ENCODE measurements at regions not wholly inside any gene's neighbourhood (a gene's known extent, or its start where the extent isn't known, plus 50 kb on each side); places are given as distances from the start of the nearest gene placed in this dataset.

GRCh38 chr5:73346878-73347408 lies 101.6 kb downstream of the FOXD1 start:
- no peak for DNase-seq (ENCODE audit: low spot score)
- intact Hi-C loops (cut with DNase I): no loop called here

GRCh38 chr5:73344835-73345234 lies 103.7 kb downstream of the FOXD1 start:
- intact Hi-C loops (cut with DNase I): no loop called here

GRCh38 chr5:73339711-73340110 lies 108.9 kb downstream of the FOXD1 start:
- intact Hi-C loops (cut with DNase I): no loop called here
- DNase-seq (ENCODE audit: low spot score): no peak

More at GRCh38 chr5:73344835-73345234, 103.7 kb downstream of the FOXD1 start:
- DNase-seq (ENCODE audit: low spot score): no peak

GRCh38 chr5:73339051-73339575 lies 109.5 kb downstream of the FOXD1 start:
- no peak for DNase-seq (ENCODE audit: low spot score)
- intact Hi-C loops (cut with DNase I): no loop called here

- intact Hi-C loops (cut with DNase I): no loop called here
- no peak for DNase-seq (ENCODE audit: low spot score)
Measured at GRCh38 chr5:73338256-73339050, 110.1 kb downstream of the FOXD1 start.

GRCh38 chr5:73337586-73338255 lies 110.9 kb downstream of the FOXD1 start:
- DNase-seq (ENCODE audit: low spot score): no peak
- intact Hi-C loops (cut with DNase I): no loop called here

GRCh38 chr5:73336366-73336765 lies 112.2 kb downstream of the FOXD1 start:
- intact Hi-C loops (cut with DNase I): no loop called here
- no peak for DNase-seq (ENCODE audit: low spot score)

- intact Hi-C loops (cut with DNase I): no loop called here
- DNase-seq (ENCODE audit: low spot score): no peak
Measured at GRCh38 chr5:73333944-73334703, 114.5 kb downstream of the FOXD1 start.

GRCh38 chr5:73330613-73331012 lies 118.0 kb downstream of the FOXD1 start:
- intact Hi-C loops (cut with DNase I): no loop called here

GRCh38 chr5:73328640-73329039 lies 119.9 kb downstream of the FOXD1 start:
- no peak for DNase-seq (ENCODE audit: low spot score)
- intact Hi-C loops (cut with DNase I): no loop called here

More at GRCh38 chr5:73330613-73331012, 118.0 kb downstream of the FOXD1 start:
- DNase-seq (ENCODE audit: low spot score): no peak

GRCh38 chr5:73327908-73328455 lies 120.6 kb downstream of the FOXD1 start:
- DNase-seq (ENCODE audit: low spot score): no peak
- intact Hi-C loops (cut with DNase I): no loop called here

GRCh38 chr5:73325546-73325945 lies 123.0 kb downstream of the FOXD1 start:
- intact Hi-C loops (cut with DNase I): no loop called here
- no peak for DNase-seq (ENCODE audit: low spot score)

- DNase-seq (ENCODE audit: low spot score): no peak
- intact Hi-C loops (cut with DNase I): no loop called here
Measured at GRCh38 chr5:73323466-73323865, 125.1 kb downstream of the FOXD1 start.

GRCh38 chr5:73322437-73323076 lies 126.0 kb downstream of the FOXD1 start:
- intact Hi-C loops (cut with DNase I): no loop called here
- DNase-seq (ENCODE audit: low spot score): no peak

- no peak for DNase-seq (ENCODE audit: low spot score)
- intact Hi-C loops (cut with DNase I): no loop called here
Measured at GRCh38 chr5:73321757-73322436, 126.7 kb downstream of the FOXD1 start.

- intact Hi-C loops (cut with DNase I): no loop called here
- DNase-seq (ENCODE audit: low spot score): no peak
Measured at GRCh38 chr5:73319036-73319435, 129.5 kb downstream of the FOXD1 start.

- DNase-seq (ENCODE audit: low spot score): no peak
- intact Hi-C loops (cut with DNase I): no loop called here
Measured at GRCh38 chr5:73318308-73318719, 130.3 kb downstream of the FOXD1 start.

GRCh38 chr5:73317523-73317922 lies 131.1 kb downstream of the FOXD1 start:
- no peak for DNase-seq (ENCODE audit: low spot score)

More at GRCh38 chr5:73317523-73317922, 131.1 kb downstream of the FOXD1 start:
- intact Hi-C loops (cut with DNase I): no loop called here

Data from cardiac septum (tissue), 1 donor.